Fibroblast of skin of left biceps (primary cell): ENCODE measurements at regions not wholly inside any gene's neighbourhood (a gene's known extent, or its start where the extent isn't known, plus 50 kb on each side); places are given as distances from the start of the nearest gene placed in this dataset.
"Not testable (repeated sequence)": the region's sequence is repeated elsewhere in the genome, so short reads cannot be mapped to it uniquely, and the experiment has no call there.

Experiments used
- DNase-seq, 2 experiments: peaks; one replicate each; pipeline ENCODE4 v3.0.0-alpha.2; 2013; ENCODE audit warnings: low read depth in 2 of 2

- no peak for DNase-seq
These were observed 132.3 kb upstream of the TAF11L2 start for GRCh38 chr5:17365811-17366138.

GRCh38 chr5:17367256-17367840, 130.7 kb upstream of the TAF11L2 start:
- no peak for DNase-seq

GRCh38 chr5:17370651-17371050, 127.4 kb upstream of the TAF11L2 start:
- DNase-seq, result no peak

GRCh38 chr5:17373406-17373805, 124.6 kb upstream of the TAF11L2 start:
- no peak for DNase-seq

GRCh38 chr5:17373814-17374556, 124.0 kb upstream of the TAF11L2 start:
- DNase-seq, result no peak

- no peak for DNase-seq
These were observed 122.9 kb upstream of the TAF11L2 start for GRCh38 chr5:17374973-17375742.

GRCh38 chr5:17375886-17376285, 122.1 kb upstream of the TAF11L2 start:
- DNase-seq, result not testable (repeated sequence)

GRCh38 chr5:17378346-17378997, 119.6 kb upstream of the TAF11L2 start:
- DNase-seq, result peak in 1 of 2 experiments; percentile 24

GRCh38 chr5:17379100-17379951, 118.7 kb upstream of the TAF11L2 start:
- DNase-seq, result peak; percentile 72 to 77

GRCh38 chr5:17381932-17382331, 116.1 kb upstream of the TAF11L2 start:
- no peak for DNase-seq

GRCh38 chr5:17383526-17383925, 114.5 kb upstream of the TAF11L2 start:
- DNase-seq, result no peak

- DNase-seq, result no peak
These were observed 113.8 kb upstream of the TAF11L2 start for GRCh38 chr5:17384181-17384580.

- DNase-seq, result no peak
These were observed 109.3 kb upstream of the TAF11L2 start for GRCh38 chr5:17388717-17389116.

GRCh38 chr5:17394086-17394485, 103.9 kb upstream of the TAF11L2 start:
- no peak for DNase-seq

GRCh38 chr5:17395106-17395880, 102.7 kb upstream of the TAF11L2 start:
- no peak for DNase-seq

- no peak for DNase-seq
These were observed 101.8 kb upstream of the TAF11L2 start for GRCh38 chr5:17396247-17396646.

- peak; percentile 91 to 92 for DNase-seq
These were observed 99.6 kb upstream of the TAF11L2 start for GRCh38 chr5:17398431-17398830.

GRCh38 chr5:17398866-17399835, 98.9 kb upstream of the TAF11L2 start:
- DNase-seq, result no peak

GRCh38 chr5:17399931-17400330, 98.1 kb upstream of the TAF11L2 start:
- no peak for DNase-seq
